Right forelimb (tissue), 1 donor: ENCODE measurements at regions not wholly inside any gene's neighbourhood (a gene's known extent, or its start where the extent isn't known, plus 50 kb on each side); places are given as distances from the start of the nearest gene placed in this dataset.

Experiments used
- DNase-seq: peaks from one replicate; pipeline ENCODE4 v3.0.0-alpha.2; 2018

DNA sequence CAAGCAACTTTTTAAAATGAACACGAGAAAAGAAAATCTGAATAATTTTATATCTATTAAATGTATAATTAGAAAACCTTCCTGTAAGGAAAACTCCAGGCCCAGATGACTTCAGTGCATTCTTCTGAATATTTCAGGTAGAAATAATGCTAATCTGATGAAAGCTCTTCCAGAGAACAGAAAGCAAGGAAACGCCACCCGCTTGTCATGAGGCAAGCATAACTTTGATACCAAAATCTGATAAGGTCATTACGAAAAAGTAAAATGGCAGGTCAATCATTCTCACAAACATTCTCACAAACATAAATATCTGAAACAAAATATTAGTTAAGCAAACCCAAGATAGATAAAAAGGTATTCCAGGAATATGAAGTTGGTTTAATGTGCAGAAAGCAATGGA lies 60.6 kb upstream of the PCSK6 start:
- no peak for DNase-seq

DNA sequence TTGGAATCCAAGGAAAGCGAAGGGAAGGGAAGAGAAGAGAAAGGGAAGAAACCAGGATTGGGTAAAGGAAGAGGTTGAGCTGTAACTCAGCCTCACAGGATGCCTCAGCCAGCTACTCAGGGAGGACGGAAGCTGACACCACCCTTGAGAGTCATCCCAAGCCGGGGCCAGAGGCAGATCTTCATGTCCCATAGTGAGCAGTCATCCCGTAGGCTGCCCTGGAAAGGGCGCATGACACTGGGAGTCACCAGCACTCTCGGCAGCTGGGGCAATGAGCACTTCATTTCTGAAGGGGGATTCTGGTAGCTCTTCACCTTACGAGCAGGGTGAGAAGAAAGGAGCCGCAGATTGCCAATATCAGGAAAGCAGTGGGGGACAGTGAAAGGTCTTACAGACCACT lies 60.1 kb upstream of the PCSK6 start:
- DNase-seq = peak; percentile 30

DNA sequence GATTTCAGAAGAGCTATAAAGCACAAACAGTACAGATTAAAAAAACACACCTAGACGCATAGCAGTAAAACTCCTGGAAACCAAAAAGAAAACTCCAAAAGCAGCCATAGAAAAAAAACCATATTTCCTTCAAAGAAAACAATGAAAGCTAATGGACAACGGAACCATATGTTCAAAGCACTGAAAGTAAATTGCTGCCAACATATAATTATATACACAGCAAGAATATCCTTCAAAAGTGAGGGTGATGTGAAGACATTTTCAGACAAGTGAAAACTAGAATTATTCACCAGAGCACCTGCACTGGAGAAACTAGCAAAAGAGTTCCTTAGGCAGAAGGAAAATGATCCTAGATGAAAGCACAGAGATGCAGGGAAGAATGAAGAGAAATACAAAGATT lies 58.2 kb upstream of the PCSK6 start:
- DNase-seq = no peak

DNA sequence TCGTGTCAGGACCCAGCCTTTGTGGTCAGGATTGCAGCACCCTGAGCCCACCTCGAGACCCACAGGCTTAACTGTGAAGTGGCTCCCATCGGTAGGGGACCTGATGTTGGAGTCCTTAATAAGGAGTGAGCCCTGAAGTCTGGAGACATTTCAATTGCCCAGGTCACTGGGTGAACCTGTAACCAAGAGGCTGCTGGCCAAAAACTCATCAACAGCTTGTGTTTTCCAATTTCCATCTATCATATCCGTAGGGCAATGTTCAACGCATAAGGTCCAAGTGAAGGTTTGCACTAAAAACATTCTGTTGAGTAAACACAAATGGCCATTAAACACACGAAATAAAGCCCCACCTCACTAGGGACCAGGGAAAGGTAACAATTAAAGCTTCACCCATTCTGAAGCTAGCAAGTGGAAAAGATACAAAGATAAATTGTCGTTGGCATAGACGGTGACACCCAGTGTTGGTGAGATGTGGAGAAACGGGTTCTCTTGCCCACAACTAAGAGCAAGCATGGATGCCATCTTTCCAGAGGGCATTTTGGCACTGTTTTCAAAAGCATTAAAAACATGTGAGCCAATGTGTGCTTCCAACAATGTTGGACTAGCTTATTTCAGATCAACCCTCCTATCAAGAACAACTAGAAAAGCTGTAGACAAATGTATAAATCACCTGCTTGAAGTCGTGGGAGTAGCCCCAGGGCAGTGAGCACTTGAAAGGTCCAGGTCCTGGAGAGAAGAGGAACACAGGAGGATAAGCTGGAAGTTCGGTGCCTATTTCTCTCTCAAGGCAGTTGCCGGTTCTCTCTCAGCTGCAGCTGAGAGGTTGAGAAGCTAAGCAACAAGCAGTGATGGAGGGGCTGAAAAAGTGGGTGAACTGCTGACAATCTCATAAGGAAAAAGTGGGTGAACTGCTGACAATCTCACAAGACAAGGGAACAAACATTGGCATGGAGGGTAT lies 56.3 kb upstream of the PCSK6 start:
- DNase-seq = peak; percentile 16

DNA sequence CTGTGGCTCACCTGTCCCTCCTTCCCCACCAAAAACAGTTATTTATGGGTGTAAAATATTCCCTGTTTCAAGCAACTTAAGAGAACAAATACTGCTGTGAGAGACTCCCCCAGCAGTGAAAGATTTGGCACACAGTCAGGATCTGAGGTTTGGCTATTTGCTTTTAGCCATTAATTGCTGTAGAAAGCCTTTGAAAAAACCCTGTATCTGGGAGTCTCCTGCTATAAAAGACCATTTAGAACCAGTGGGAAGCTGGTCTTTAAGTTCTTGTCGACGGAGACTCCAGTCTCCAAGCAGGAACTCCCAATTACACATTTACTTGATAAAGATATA lies 55.1 kb upstream of the PCSK6 start:
- no peak for DNase-seq

DNA sequence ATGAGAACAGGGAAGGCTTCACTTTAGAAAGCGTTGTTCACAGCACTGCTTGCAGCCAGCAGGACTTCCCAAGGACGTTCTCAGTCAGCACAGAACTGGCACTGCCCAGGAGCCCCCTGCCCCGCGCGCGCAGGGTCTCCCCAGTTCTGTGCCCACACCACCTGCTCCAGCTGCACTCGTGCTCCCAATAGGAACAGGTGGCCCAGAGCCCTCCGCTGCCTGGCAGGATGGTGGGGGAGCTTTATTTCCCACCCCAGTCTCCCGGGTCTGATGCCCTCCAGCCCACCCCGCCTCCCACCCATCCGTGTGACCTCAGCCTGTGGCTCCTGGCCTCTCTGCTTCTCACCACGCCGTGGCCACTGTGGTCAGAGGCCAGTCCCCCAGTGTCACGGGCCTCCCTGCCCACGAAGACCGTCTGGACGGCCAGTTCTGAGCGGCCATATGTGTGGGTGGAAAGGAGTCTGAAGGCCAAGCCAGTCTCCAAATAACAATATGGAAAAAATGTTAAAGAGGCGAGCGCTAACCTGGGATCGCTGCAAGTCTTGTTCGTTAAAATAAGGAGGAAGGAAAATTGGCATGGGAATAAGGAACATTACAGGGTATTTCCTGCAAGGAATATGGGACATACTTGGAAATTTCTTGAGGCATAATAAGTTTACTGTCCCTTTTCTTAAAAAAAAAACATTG lies 54.6 kb upstream of the PCSK6 start:
- DNase-seq = no peak

DNA sequence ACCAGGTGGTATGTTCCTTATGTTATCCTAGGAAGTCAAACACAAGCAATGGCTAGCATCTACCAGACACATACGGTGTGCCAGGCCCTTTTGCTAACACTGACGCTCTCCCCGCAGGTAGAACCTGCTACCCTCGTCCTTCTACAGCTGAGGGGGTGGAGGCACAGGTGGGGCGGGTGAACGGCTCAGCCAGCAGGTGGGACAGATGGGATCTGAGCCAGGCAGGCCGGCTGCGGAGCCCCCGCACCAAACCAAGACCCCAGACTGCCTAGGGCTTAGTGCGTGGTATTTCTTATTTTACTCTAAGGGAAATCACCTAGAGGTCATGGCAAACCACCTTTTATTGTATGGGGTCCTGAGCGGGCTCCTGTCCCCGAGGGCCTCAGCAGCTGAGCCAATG lies 53.9 kb upstream of the PCSK6 start:
- peak; percentile 19 for DNase-seq

DNA sequence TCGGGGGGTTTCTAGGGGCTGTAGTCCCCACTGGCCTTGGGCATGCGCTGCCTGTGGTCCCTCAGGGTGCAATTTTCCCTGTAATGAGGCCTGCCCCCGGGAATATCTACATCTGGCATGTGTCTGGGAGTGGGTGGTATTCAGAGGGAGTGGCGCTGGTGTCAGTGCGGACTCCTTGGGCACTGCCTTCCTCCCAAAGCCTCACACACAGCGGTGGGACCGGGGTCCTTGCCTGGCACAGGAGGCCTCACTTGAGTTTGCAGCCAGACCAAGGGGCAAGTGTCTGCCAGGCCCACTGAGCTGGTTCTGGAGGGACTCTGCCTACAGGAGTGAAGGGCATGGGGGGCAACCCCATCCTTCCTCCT lies 53.5 kb upstream of the PCSK6 start:
- peak; percentile 34 for DNase-seq

DNA sequence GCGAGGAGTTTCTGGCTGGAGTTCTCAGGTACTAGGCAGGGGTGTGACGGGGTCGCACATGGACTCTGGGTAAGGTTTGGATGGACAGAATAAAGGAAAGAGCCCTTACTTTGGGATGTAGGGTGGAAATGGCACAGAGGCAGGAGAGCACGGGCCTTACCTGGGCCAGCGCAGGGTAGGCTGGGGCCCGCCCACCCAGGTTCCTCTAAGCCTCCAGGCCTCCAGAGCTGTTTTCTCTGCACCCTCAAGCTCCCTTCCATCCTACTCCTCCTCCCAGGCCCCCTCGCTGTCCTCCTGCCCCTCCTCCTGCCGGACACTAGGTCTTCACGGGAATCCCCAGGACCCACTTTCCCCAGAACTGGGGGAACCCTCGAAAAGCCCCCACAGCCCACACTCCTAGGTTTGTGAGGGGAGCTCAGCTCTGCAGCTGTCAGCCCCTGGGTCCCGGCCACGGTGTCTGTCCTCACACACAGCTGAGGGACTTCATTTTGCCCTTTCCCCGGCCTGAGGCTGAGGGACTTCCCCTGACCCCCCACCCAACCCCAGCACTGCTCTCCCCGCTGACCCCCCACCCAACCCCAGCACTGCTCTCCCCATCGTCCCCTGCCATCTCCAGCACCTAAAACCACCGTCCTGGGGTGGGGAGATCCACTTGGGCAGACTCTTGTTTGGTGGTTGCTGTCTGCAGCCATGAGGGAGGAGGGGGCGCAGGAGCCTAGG lies 53.0 kb upstream of the PCSK6 start:
- peak; percentile 33 for DNase-seq

DNA sequence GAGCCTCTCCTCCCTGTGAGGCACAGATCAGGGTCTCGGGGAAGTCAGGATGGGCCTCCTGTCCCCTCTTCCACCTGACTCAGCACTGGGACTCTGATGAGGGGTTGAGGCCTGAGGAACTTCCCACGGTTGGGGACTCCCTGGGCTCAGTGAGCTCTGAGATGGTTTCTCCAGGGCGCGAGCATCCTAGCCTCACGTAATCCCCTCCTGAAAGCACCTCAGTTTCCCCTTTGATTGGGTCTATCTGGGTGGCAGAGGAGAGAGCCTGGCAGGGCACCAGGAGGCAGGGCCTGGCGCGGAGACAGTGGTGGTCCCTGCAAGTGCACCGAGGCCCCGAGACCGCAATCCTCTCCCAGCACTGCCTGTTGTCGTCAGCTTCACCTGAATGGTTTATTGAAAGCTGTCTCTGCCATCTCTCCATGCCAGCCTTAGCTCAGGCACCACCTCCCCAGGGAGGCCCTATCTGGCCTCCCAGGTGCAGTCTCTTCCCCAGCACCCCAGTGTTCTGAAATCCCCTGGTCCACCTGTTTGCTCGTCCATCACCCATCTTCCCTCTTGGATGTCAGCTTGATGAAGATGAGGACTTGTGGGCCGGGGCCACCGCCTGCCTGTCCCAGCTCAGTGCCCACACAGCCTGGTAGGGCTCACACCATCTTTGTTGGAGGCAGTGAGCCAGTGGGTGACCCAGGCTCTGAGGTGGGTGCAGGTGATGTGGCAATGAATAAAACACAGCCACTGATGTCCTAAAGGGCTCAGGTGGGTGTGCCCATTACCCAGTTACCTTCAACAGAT lies 52.2 kb upstream of the PCSK6 start:
- DNase-seq = peak; percentile 24

DNA sequence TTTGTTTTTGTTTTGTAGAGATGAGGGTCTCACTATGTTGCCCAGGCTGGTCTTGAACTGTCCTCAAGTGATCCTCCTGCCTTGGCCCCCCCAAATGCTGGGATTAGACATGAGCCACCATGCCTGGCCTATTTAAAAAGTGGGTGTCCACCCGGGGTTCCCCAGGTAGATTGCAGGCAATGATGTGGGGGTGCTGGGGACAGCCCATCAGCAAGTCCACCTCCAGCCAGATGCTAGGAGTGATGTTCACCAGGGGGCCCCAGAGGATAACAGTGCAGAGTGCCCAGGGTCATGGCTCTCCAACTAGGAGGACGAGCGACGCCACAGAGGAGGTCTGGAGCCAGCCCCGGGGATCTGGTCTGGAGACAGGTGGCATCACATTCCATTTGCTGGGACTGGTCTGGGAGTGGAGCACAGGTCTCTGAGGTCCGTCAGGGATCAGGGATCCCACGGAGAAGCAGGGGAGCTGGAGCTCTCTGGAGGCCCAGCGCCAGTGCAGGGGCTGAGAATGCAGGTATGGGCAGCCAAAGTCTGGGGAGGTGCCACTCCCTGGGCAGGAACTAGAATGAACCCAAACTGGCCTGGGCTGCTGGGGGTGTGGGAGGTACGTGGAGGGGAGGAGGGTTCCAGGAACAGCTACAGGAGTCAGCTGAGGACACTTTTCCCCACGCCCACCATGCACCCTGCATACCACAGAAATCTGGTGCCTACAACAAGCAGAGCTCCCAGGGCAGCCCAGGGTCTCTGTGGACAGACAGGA lies 51.2 kb upstream of the PCSK6 start:
- DNase-seq = no peak

DNA sequence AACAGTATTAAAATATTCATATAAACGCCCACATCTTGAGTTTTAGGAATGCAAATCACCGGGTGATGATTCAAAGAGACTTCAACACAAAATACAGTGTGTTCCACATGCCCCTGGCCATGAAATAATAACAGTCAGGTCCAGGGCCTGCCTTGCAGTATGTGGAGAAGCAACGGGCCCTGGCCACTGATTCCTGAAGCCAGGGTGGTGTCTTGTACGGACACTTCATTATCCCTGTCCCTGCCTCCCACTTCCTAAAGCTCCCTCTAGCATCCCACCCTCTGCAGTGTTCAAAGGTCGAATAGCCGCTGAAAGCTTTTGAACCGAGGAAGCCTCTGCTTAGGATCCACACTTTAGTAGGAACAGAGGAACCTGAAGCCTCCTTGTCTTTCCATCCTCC lies 50.4 kb upstream of the PCSK6 start:
- DNase-seq = no peak

DNA sequence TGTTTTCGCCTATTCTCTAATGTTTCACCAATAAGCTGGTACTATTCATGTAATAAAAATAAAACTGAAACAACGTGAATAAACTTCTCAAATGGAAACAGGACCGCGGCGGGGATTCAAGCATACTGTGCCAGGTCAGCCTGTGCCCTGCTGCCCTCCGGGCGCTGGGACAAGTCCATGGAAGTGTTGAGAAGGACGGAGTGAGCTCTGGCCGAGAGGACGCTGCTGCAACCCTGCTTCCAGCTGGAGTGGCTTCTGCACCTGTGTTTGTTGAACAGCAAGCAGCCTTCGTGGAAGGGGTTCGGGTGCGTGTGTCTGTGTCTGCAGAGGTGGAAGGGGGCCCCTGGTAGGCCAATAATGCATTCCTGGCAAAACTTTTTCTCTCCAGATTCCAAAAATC lies 50.0 kb upstream of the PCSK6 start:
- DNase-seq = no peak
